Stimulated activated CD4-positive, alpha-beta T cell treated with anti-CD3 and anti-CD28 coated beads, Interleukin-15, amount 100 ng/mL, for 48 hours (primary cell): ENCODE measurements at regions not wholly inside any gene's neighbourhood (a gene's known extent, or its start where the extent isn't known, plus 50 kb on each side); places are given as distances from the start of the nearest gene placed in this dataset.
"Not testable (repeated sequence)": the region's sequence is repeated elsewhere in the genome, so short reads cannot be mapped to it uniquely, and the experiment has no call there.

Experiments
- DNase-seq, 2 donors: peaks; one replicate each; pipeline ENCODE4 v3.0.0-alpha.2; 2020; ENCODE audit warnings: low read depth in 2 of 2

GRCh38 chr4:170705907-170706306 is 616.2 kb upstream of the AADAT start:
- no peak for DNase-seq

GRCh38 chr4:170700064-170700463 is 610.3 kb upstream of the AADAT start:
- DNase-seq = no peak

- no peak for DNase-seq
Observed at GRCh38 chr4:170698334-170698733, 608.6 kb upstream of the AADAT start.

GRCh38 chr4:170697845-170698244 is 608.1 kb upstream of the AADAT start:
- DNase-seq = no peak

- no peak for DNase-seq
Observed at GRCh38 chr4:170697045-170697444, 607.3 kb upstream of the AADAT start.

- DNase-seq = no peak
Observed at GRCh38 chr4:170691168-170691567, 601.4 kb upstream of the AADAT start.

- DNase-seq = no peak
Observed at GRCh38 chr4:170687751-170688150, 598.0 kb upstream of the AADAT start.

- not testable (repeated sequence) for DNase-seq
Observed at GRCh38 chr4:170685701-170686100, 595.9 kb upstream of the AADAT start.

- no peak for DNase-seq
Observed at GRCh38 chr4:170682558-170683294, 593.0 kb upstream of the AADAT start.

- DNase-seq = not testable (repeated sequence)
Observed at GRCh38 chr4:170682087-170682486, 592.3 kb upstream of the AADAT start.

- no peak for DNase-seq
Observed at GRCh38 chr4:170675568-170676262, 586.0 kb upstream of the AADAT start.

GRCh38 chr4:170674176-170674575 is 584.4 kb upstream of the AADAT start:
- no peak for DNase-seq

GRCh38 chr4:170672381-170672965 is 582.7 kb upstream of the AADAT start:
- no peak for DNase-seq

- DNase-seq = no peak
Observed at GRCh38 chr4:170671171-170671570, 581.4 kb upstream of the AADAT start.

GRCh38 chr4:170667814-170668213 is 578.1 kb upstream of the AADAT start:
- no peak for DNase-seq

- no peak for DNase-seq
Observed at GRCh38 chr4:170666909-170667308, 577.2 kb upstream of the AADAT start.

- DNase-seq = no peak
Observed at GRCh38 chr4:170662250-170662649, 572.5 kb upstream of the AADAT start.

- DNase-seq = no peak
Observed at GRCh38 chr4:170657761-170658160, 568.0 kb upstream of the AADAT start.

GRCh38 chr4:170656506-170656905 is 566.8 kb upstream of the AADAT start:
- DNase-seq = no peak

- no peak for DNase-seq
Observed at GRCh38 chr4:170652571-170652970, 562.8 kb upstream of the AADAT start.

GRCh38 chr4:170651786-170652185 is 562.0 kb upstream of the AADAT start:
- no peak for DNase-seq

GRCh38 chr4:170627418-170627817 is 537.7 kb upstream of the AADAT start:
- DNase-seq = no peak

- DNase-seq = no peak
Observed at GRCh38 chr4:170623899-170624298, 534.1 kb upstream of the AADAT start.
